ENCODE measurements at regions not wholly inside any gene's neighbourhood (a gene's known extent, or its start where the extent isn't known, plus 50 kb on each side); places are given as distances from the start of the nearest gene placed in this dataset.

GRCh38 chr20:52614051-52614863, 357.9 kb upstream of the TSHZ2 start:
- TF ChIP-seq CTCF (IDR thresholded peaks at IDR 0.05 in 8 of 11, conservative IDR thresholded peaks at IDR 0.05 in 3 of 11) (no peak), POLR2AphosphoS5 (IDR thresholded peaks at IDR 0.05) (no peak)

Data from spleen (tissue), 7 donors.